ENCODE measurements at regions not wholly inside any gene's neighbourhood (a gene's known extent, or its start where the extent isn't known, plus 50 kb on each side); places are given as distances from the start of the nearest gene placed in this dataset.

GRCh38 chr2:236717120-236717519 is 147.5 kb downstream of the ACKR3 start:
- no peaks in the 10 kb centered on the region for H3K27me3 ChIP-seq (replicated peaks in 1 of 4; ENCODE audit: control insufficient read depth in 3 of 4, extremely low read depth in 1 of 4, insufficient read depth in 3 of 4, low read length in 3 of 4)
- CTCF ChIA-PET (ENCODE audit: partially characterized antibody): no interaction called here
- TF ChIP-seq TBP (IDR thresholded peaks at IDR 0.05; ENCODE audit: low read depth, low read length) (no peak), KDM5A (IDR thresholded peaks at IDR 0.05; ENCODE audit: low read length) (no peak), CREB1 (IDR thresholded peaks at IDR 0.05) (no peak), SAP30 (IDR thresholded peaks at IDR 0.05; ENCODE audit: insufficient read depth, insufficient replicate concordance, low read length) (no peak), POLR2AphosphoS5 (IDR thresholded peaks at IDR 0.05; ENCODE audit: low read depth, low read length) (no peak)

More at GRCh38 chr2:236717120-236717519, 147.5 kb downstream of the ACKR3 start:
- WGBS, 2 experiments (ENCODE audit: extremely low coverage in 1 of 2, insufficient coverage in 1 of 2, insufficient read length in 1 of 2, insufficient replicate concordance in 2 of 2, low coverage in 1 of 2, low lambda C conversion rate in 2 of 2, missing lambda C conversion rate in 1 of 2): 85% methylated on average over 3 of the region's 3 CpGs; no CpG with 5 or more reads in 1 of the 2 experiments
- Histone ChIP-seq H2BK5ac (ENCODE audit: low read depth, low read length) (no peak overlapping the region), H3K23me2 (ENCODE audit: low read depth, low read length) (0 out of 2 replicates have a peak, but pooled peaks cover 1% of the 10 kb centered on the region), H3K4me1 (replicated peaks in 1 of 4; ENCODE audit: control insufficient read depth in 3 of 4, insufficient read depth in 4 of 4, low read length in 3 of 4) (no peaks in the 10 kb centered on the region), H4K20me1 (replicated peaks in 1 of 2; ENCODE audit: control insufficient read depth in 1 of 2, insufficient read depth in 2 of 2, low read length in 2 of 2) (no peaks in the 10 kb centered on the region), H2BK20ac (ENCODE audit: low read length) (no peak overlapping the region), H3K56ac (replicated peaks; ENCODE audit: insufficient read length, low read depth, low read length) (no peak overlapping the region), H3K79me2 (ENCODE audit: control insufficient read depth in 1 of 2, insufficient read depth in 2 of 2, low read length in 2 of 2) (no peaks in the 10 kb centered on the region), H3K36me3 (ENCODE audit: control insufficient read depth in 2 of 4, insufficient read depth in 4 of 4, low read length in 3 of 4) (no peaks in the 10 kb centered on the region), H3K4me2 (ENCODE audit: insufficient read depth in 1 of 2, low read depth in 2 of 2, low read length in 2 of 2) (no peak overlapping the region), H3K79me1 (ENCODE audit: low read depth, low read length) (no peaks in the 10 kb centered on the region), H2AK5ac (ENCODE audit: low read depth, low read length) (no peak overlapping the region), H2BK12ac (ENCODE audit: low read depth, low read length) (no peak overlapping the region), H3K27ac (ENCODE audit: low read depth, low read length) (no peak overlapping the region), H4K5ac (ENCODE audit: insufficient read length, low read depth, low read length) (no peak overlapping the region), H3K9me3 (ENCODE audit: insufficient read depth in 2 of 2, low read depth in 1 of 2, low read length in 1 of 2) (no peaks in the 10 kb centered on the region), H2BK120ac (replicated peaks; ENCODE audit: low read depth, low read length) (no peak overlapping the region), H3K23ac (ENCODE audit: insufficient read length) (no peak overlapping the region), H4K91ac (replicated peaks; ENCODE audit: insufficient read length, low read length) (no peak overlapping the region), H2BK15ac (ENCODE audit: low read length) (no peak overlapping the region), H3K18ac (ENCODE audit: extremely low read depth, low read length) (no peak overlapping the region), H3K9ac (replicated peaks in 1 of 4; ENCODE audit: extremely low read depth in 1 of 4, low read depth in 3 of 4, low read length in 3 of 4) (no peak overlapping the region), H3K4me3 (ENCODE audit: extremely low read depth in 1 of 4, insufficient read depth in 2 of 4, low read depth in 3 of 4, low read length in 4 of 4) (no peak overlapping the region), H4K8ac (ENCODE audit: extremely low read depth, insufficient read depth, low read length) (no peak overlapping the region), H3K14ac (ENCODE audit: insufficient read length) (no peak overlapping the region), H2AFZ (ENCODE audit: low read length) (no peak overlapping the region), H3K4ac (replicated peaks; ENCODE audit: insufficient read length, low read depth, low read length) (no peak overlapping the region)
- POLR2A ChIA-PET (ENCODE audit: partially characterized antibody): no interaction called here
- no peak for DNase-seq (ENCODE audit: low read depth in 1 of 2, low spot score in 2 of 2)
- no peak for FAIRE-seq

Data from H1 (cell line).